Skin epidermis (tissue), 12 donors: ENCODE measurements at regions not wholly inside any gene's neighbourhood (a gene's known extent, or its start where the extent isn't known, plus 50 kb on each side); places are given as distances from the start of the nearest gene placed in this dataset.
"Not testable (repeated sequence)": the region's sequence is repeated elsewhere in the genome, so short reads cannot be mapped to it uniquely, and the experiment has no call there.

Experiments
- H3K27ac ChIP-seq, 21 experiments: fragments of 200-600 bp; sonication (generic) in 11 of 21; one replicate each; pipeline ENCODE4 v1.5.0; 2020; ENCODE audit warnings: mild to moderate bottlenecking in 3 of 21, inconsistent platforms in 2 of 21, moderate library complexity in 2 of 21
- H3K4me3 ChIP-seq, 7 experiments: fragments of 200-600 bp; sonication (generic) in 2 of 7; one replicate each; pipeline ENCODE4 v1.5.0; 2020; ENCODE audit warnings: inconsistent platforms in 2 of 7, mild to moderate bottlenecking in 2 of 7, moderate library complexity in 1 of 7

GRCh38 chr2:53174539-53174938 lies 593.1 kb upstream of the CHAC2 start:
- H3K4me3 ChIP-seq = no peak overlapping the region

GRCh38 chr2:53173698-53174455 lies 593.7 kb upstream of the CHAC2 start:
- Histone ChIP-seq H3K27ac (no peak overlapping the region), H3K4me3 (no peak overlapping the region)

More at GRCh38 chr2:53174539-53174938, 593.1 kb upstream of the CHAC2 start:
- no peak overlapping the region for H3K27ac ChIP-seq

- H3K4me3 ChIP-seq = no peak overlapping the region
- no peak overlapping the region for H3K27ac ChIP-seq
Measured at GRCh38 chr2:53173091-53173490, 594.5 kb upstream of the CHAC2 start.

- Histone ChIP-seq H3K4me3 (no peak overlapping the region), H3K27ac (no peak overlapping the region)
Measured at GRCh38 chr2:53170466-53170865, 597.1 kb upstream of the CHAC2 start.

GRCh38 chr2:53167227-53167626 lies 600.4 kb upstream of the CHAC2 start:
- Histone ChIP-seq H3K27ac (no peak overlapping the region), H3K4me3 (no peak overlapping the region)

- Histone ChIP-seq H3K4me3 (no peak overlapping the region), H3K27ac (no peak overlapping the region)
Measured at GRCh38 chr2:53150146-53150545, 617.5 kb upstream of the CHAC2 start.

GRCh38 chr2:53148221-53148620 lies 619.4 kb upstream of the CHAC2 start:
- no peak overlapping the region for H3K4me3 ChIP-seq
- no peak overlapping the region for H3K27ac ChIP-seq

GRCh38 chr2:53131416-53131815 lies 636.2 kb upstream of the CHAC2 start:
- Histone ChIP-seq H3K4me3 (no peak overlapping the region), H3K27ac (no peak overlapping the region)

- Histone ChIP-seq H3K4me3 (no peak overlapping the region), H3K27ac (no peak overlapping the region)
Measured at GRCh38 chr2:53130441-53130943, 637.1 kb upstream of the CHAC2 start.

- H3K27ac ChIP-seq = no peak overlapping the region
Measured at GRCh38 chr2:53129851-53130250, 637.8 kb upstream of the CHAC2 start.

GRCh38 chr2:53127061-53127650 lies 640.4 kb upstream of the CHAC2 start:
- Histone ChIP-seq H3K27ac (no peak overlapping the region), H3K4me3 (no peak overlapping the region)

More at GRCh38 chr2:53129851-53130250, 637.8 kb upstream of the CHAC2 start:
- H3K4me3 ChIP-seq = no peak overlapping the region

GRCh38 chr2:53114991-53115390 lies 652.6 kb upstream of the CHAC2 start:
- Histone ChIP-seq H3K4me3 (no peak overlapping the region), H3K27ac (no peak overlapping the region)

- no peak overlapping the region for H3K4me3 ChIP-seq
- no peak overlapping the region for H3K27ac ChIP-seq
Measured at GRCh38 chr2:53114582-53114981, 653.0 kb upstream of the CHAC2 start.

- H3K27ac ChIP-seq, H3K4me3 ChIP-seq: not testable (repeated sequence)
Measured at GRCh38 chr2:53112408-53112807, 655.2 kb upstream of the CHAC2 start.

- H3K4me3 ChIP-seq = no peak overlapping the region
- H3K27ac ChIP-seq = no peak overlapping the region
Measured at GRCh38 chr2:53111406-53111805, 656.2 kb upstream of the CHAC2 start.

GRCh38 chr2:53111004-53111403 lies 656.6 kb upstream of the CHAC2 start:
- H3K4me3 ChIP-seq = no peak overlapping the region
- H3K27ac ChIP-seq = no peak overlapping the region

- Histone ChIP-seq H3K4me3 (no peak overlapping the region), H3K27ac (no peak overlapping the region)
Measured at GRCh38 chr2:53108246-53108645, 659.4 kb upstream of the CHAC2 start.

- Histone ChIP-seq H3K27ac (no peak overlapping the region), H3K4me3 (no peak overlapping the region)
Measured at GRCh38 chr2:53104263-53104662, 663.3 kb upstream of the CHAC2 start.

- Histone ChIP-seq H3K4me3 (no peak overlapping the region), H3K27ac (no peak overlapping the region)
Measured at GRCh38 chr2:53103679-53104078, 663.9 kb upstream of the CHAC2 start.

GRCh38 chr2:53098696-53099078 lies 668.9 kb upstream of the CHAC2 start:
- Histone ChIP-seq H3K4me3 (no peak overlapping the region), H3K27ac (no peak overlapping the region)

- no peak overlapping the region for H3K27ac ChIP-seq
- no peak overlapping the region for H3K4me3 ChIP-seq
Measured at GRCh38 chr2:53096351-53096750, 671.3 kb upstream of the CHAC2 start.
